ENCODE measurements at regions not wholly inside any gene's neighbourhood (a gene's known extent, or its start where the extent isn't known, plus 50 kb on each side); places are given as distances from the start of the nearest gene placed in this dataset.
A peak's percentile ranks its signal among the peaks of the same experiment; 100 is the strongest.

DNA sequence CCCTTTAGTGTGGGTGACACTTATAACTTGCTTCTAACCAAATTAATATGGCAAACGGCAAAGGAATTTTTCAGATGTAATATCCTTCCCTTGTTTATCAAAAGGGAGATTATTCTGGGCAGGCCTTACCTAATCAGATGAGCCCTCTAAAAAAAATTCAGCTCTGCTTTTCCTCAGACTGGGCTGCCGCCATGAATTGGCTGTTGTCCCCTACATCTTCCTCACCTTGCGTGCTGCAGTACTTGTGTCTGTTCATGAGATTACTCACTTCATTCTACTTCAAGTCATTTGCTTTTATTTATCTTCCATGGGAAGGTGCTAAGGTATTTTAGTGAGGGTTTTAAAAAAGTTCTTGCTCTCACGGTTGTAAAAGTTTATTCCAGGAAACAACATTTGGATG lies 705.5 kb downstream of the KCNT2 start:
- DNase-seq (ENCODE audit: extremely low read depth in 1 of 4, low spot score in 3 of 4) (peak in 2 of 4 experiments; percentile 24 to 50), FAIRE-seq (peak; percentile 35), ATAC-seq (peak; percentile 46)
- H3K4me1 ChIP-seq (replicated peaks in 1 of 2; ENCODE audit: control insufficient read depth in 2 of 2, insufficient read depth in 2 of 2, low read length in 2 of 2): peaks cover 0 to 30% of the 10 kb centered on the region in 2 experiments; a peak in 2 of 5 replicates
- no peaks in the 10 kb centered on the region for H3K9me1 ChIP-seq (ENCODE audit: control insufficient read depth, insufficient read depth, low read length)
- no peaks in the 10 kb centered on the region for H3K36me3 ChIP-seq (ENCODE audit: control insufficient read depth, insufficient read depth, low read length)
- BruUV-seq (replicated peaks): no TSS peak
- in situ Hi-C loops (cut with MboI): no loop called here
- intact Hi-C loops (cut with micrococcal nuclease): no loop called here
- no peaks in the 10 kb centered on the region for H3K79me2 ChIP-seq (ENCODE audit: control insufficient read depth, insufficient read depth, low read length)
- H2AFZ ChIP-seq (ENCODE audit: low read depth, low read length): peak overlapping the region; percentile 88
- 8% methylated on average over 4 of the region's 4 CpGs for WGBS (ENCODE audit: insufficient coverage, low coverage, missing lambda C conversion rate)
- H3K9ac ChIP-seq (ENCODE audit: insufficient read depth in 1 of 2, low read depth in 2 of 2, low read length in 2 of 2): peak overlapping the region in 1 of 2 experiments; percentile 59; a peak in 2 of 4 replicates
- POLR2A ChIA-PET: no interaction called here
- no peak overlapping the region for H3K4me3 ChIP-seq
- no peaks in the 10 kb centered on the region for H3K27me3 ChIP-seq (ENCODE audit: control insufficient read depth in 2 of 2, insufficient read depth in 2 of 2, low read length in 2 of 2)
- CTCF ChIA-PET (ENCODE audit: low intra/inter-chr PET ratio): no interaction called here
- H4K20me1 ChIP-seq (replicated peaks; ENCODE audit: control insufficient read depth, insufficient read depth, low read length): no peaks in the 10 kb centered on the region
- TF ChIP-seq SMAD4 (CRISPR knock-in tag; conservative IDR thresholded peaks at IDR 0.05) (0 out of 2 replicates have a peak, but pooled peaks have one; percentile 11), YY1 (IDR thresholded peaks at IDR 0.05; ENCODE audit: borderline replicate concordance in 1 of 3, control insufficient read depth in 1 of 3, extremely low read depth in 1 of 3, insufficient read depth in 3 of 3, insufficient read length in 1 of 3, insufficient replicate concordance in 2 of 3, low read depth in 1 of 3, low read length in 2 of 3) (peak in 1 of 3 experiments; percentile 84), ZNF184 (CRISPR knock-in tag; IDR thresholded peaks at IDR 0.05) (no peak), ZNF592 (IDR thresholded peaks at IDR 0.05) (0 out of 2 replicates have a peak, but pooled peaks have one; percentile 56), NFRKB (IDR thresholded peaks at IDR 0.05; ENCODE audit: low read depth) (peak; percentile 45; the same call in 1 of the 2 replicates), DPF2 (IDR thresholded peaks at IDR 0.05) (0 out of 2 replicates have a peak, but pooled peaks have one; percentile 9), DMBX1 (CRISPR knock-in tag; IDR thresholded peaks at IDR 0.05; ENCODE audit: borderline replicate concordance) (peak; percentile 57; the same call in 1 of the 2 replicates), BCLAF1 (IDR thresholded peaks at IDR 0.05; ENCODE audit: borderline replicate concordance in 1 of 2, control insufficient read depth in 1 of 2, low read depth in 2 of 2, low read length in 1 of 2) (no peak), SMC3 (conservative IDR thresholded peaks at IDR 0.05; ENCODE audit: insufficient read depth, low read depth, low read length) (no peak), CXXC5 (CRISPR knock-in tag; IDR thresholded peaks at IDR 0.05) (peak; percentile 24; the same call in 1 of the 2 replicates), CTCF (IDR thresholded peaks at IDR 0.05 in 2 of 3, conservative IDR thresholded peaks at IDR 0.05 in 1 of 3; ENCODE audit: insufficient read depth in 2 of 3, low read depth in 1 of 3, low read length in 3 of 3) (no peak), PHTF2 (CRISPR knock-in tag; IDR thresholded peaks at IDR 0.05) (no peak)
- H3K27ac ChIP-seq (ENCODE audit: extremely low read depth, low read depth, low read length): peak overlapping the region; percentile 67
- H3K4me2 ChIP-seq (ENCODE audit: insufficient read depth, low read length): peak overlapping the region; percentile 48
- H3K9me3 ChIP-seq (replicated peaks; ENCODE audit: control insufficient read depth, insufficient read depth, low read depth, low read length): no peaks in the 10 kb centered on the region; the same call in 1 of the 2 replicates

Measured in K562 (cell line).